PC-3 (cell line): ENCODE measurements at regions not wholly inside any gene's neighbourhood (a gene's known extent, or its start where the extent isn't known, plus 50 kb on each side); places are given as distances from the start of the nearest gene placed in this dataset.

Experiments used
- ATAC-seq: fragments of 200-7000 bp; cut with Tn5 transposase; 2 replicates; pipeline ENCODE4 v1.9.1; 2020; ENCODE audit warnings: mild to moderate bottlenecking, moderate library complexity
- BruUV-seq: library from RNA; stranded (reverse); fragments of 400-500 nt; replicated peaks from 2 replicates; lab custom pipeline; 2021; lab: Mats Ljungman, UMichigan
- CTCF ChIA-PET: fragments of 300-600 bp; sonication (Branson Sonifier 250); formaldehyde crosslinking; loops from one replicate; lab custom pipeline; 2022; ENCODE audit warnings: antibody characterized with exemption; lab: Charles Lee
- POLR2A ChIA-PET: fragments of 300-600 bp; sonication (Branson Sonifier 250); formaldehyde crosslinking; loops from one replicate; lab custom pipeline; 2022; ENCODE audit warnings: antibody characterized with exemption; ENCODE audit not compliant: unreplicated experiment; lab: Charles Lee
- DNase-seq: peaks from one replicate; pipeline ENCODE4 v3.0.0-alpha.2; 2015
- H2AFZ ChIP-seq: fragments of 300-600 bp; sonication (generic); 2 replicates; pipeline ENCODE4 v1.6.0; 2016; ENCODE audit warnings: antibody characterized with exemption, low read length
- H3F3A ChIP-seq: fragments of 300-600 bp; sonication (generic); one replicate; pipeline ENCODE4 v1.6.0; 2017; ENCODE audit warnings: antibody characterized with exemption, low read length, control low read depth, mild to moderate bottlenecking; ENCODE audit not compliant: unreplicated experiment
- H3K27ac ChIP-seq: fragments of 300-600 bp; sonication (generic); 2 replicates; pipeline ENCODE4 v1.5.1; 2016; ENCODE audit warnings: mild to moderate bottlenecking, low read length
- H3K27me3 ChIP-seq: fragments of 300-600 bp; sonication (generic); 2 replicates; pipeline ENCODE4 v1.6.1; 2016; ENCODE audit warnings: low read length, mixed read lengths
- H3K36me3 ChIP-seq: fragments of 300-600 bp; sonication (generic); 2 replicates; pipeline ENCODE4 v1.6.1; 2016; ENCODE audit warnings: low read depth, mixed run types, low read length, mixed read lengths
- H3K4me1 ChIP-seq: fragments of 300-600 bp; sonication (generic); 2 replicates; pipeline ENCODE4 v1.5.1; 2016; ENCODE audit warnings: low read length; ENCODE audit not compliant: insufficient read depth
- H3K4me2 ChIP-seq: fragments of 300-600 bp; sonication (generic); 2 replicates; pipeline ENCODE4 v1.6.0; 2016; ENCODE audit warnings: low read length
- H3K4me3 ChIP-seq: fragments of 300-600 bp; sonication (generic); 2 replicates; pipeline ENCODE4 v1.5.1; 2016; ENCODE audit warnings: mild to moderate bottlenecking, low read length, mixed read lengths
- H3K79me2 ChIP-seq: fragments of 300-600 bp; sonication (generic); 2 replicates; pipeline ENCODE4 v1.6.1; 2017; ENCODE audit warnings: low read length, mixed read lengths
- H3K9ac ChIP-seq: fragments of 300-600 bp; sonication (generic); 2 replicates; pipeline ENCODE4 v1.6.0; 2016; ENCODE audit warnings: mild to moderate bottlenecking, low read length
- H3K9me2 ChIP-seq: fragments of 300-600 bp; sonication (generic); replicated peaks from 2 replicates; pipeline ENCODE4 v1.6.1; 2016; ENCODE audit warnings: mixed run types, low read length, mixed read lengths
- H3K9me3 ChIP-seq: fragments of 300-600 bp; sonication (generic); 2 replicates; pipeline ENCODE4 v1.6.1; 2016; ENCODE audit warnings: low read length, mixed read lengths
- H4K20me1 ChIP-seq: fragments of 300-600 bp; sonication (generic); 2 replicates; pipeline ENCODE4 v1.6.1; 2016; ENCODE audit warnings: low read length, mixed read lengths
- CTCF ChIP-seq: fragments of 300-600 bp; sonication (generic); conservative IDR thresholded peaks from 2 replicates; pipeline ENCODE4 v1.5.1; 2017; ENCODE audit warnings: antibody characterized with exemption, low read depth, mild to moderate bottlenecking, low read length
- EZH2 ChIP-seq: fragments of 300-600 bp; sonication (generic); IDR thresholded peaks from one replicate; pipeline ENCODE4 v1.6.1; 2017; ENCODE audit warnings: antibody characterized with exemption, mild to moderate bottlenecking, low read length; ENCODE audit not compliant: unreplicated experiment
- EZH2phosphoT487 ChIP-seq: fragments of 300-600 bp; sonication (generic); IDR thresholded peaks from 2 replicates; pipeline ENCODE4 v1.6.1; 2018; ENCODE audit warnings: mild to moderate bottlenecking, antibody characterized with exemption, low read length, borderline replicate concordance
- intact Hi-C: fragments of 100-400 bp; cut with micrococcal nuclease; formaldehyde crosslinking; loops from 2 replicates; pipeline ENCODE4 v1.9.0; 2023

- no peaks in the 10 kb centered on the region for H3K27me3 ChIP-seq
- H3F3A ChIP-seq, result no peaks in the 10 kb centered on the region
- intact Hi-C loops, result loop anchor here (10.0 kb wide), 1 partner anchor 473 kb away; no protein-coding TSS in a partner anchor
- no peaks in the 10 kb centered on the region for H3K9me3 ChIP-seq
- H3K9me2 ChIP-seq, result no peaks in the 10 kb centered on the region
- no peaks in the 10 kb centered on the region for H3K79me2 ChIP-seq
- DNase-seq (no peak), ATAC-seq (no peak)
- TF ChIP-seq EZH2phosphoT487, result no peak
- TF ChIP-seq EZH2, result no peak
- TF ChIP-seq CTCF, result no peak
- H3K4me1 ChIP-seq, result peaks cover 9% of the 10 kb centered on the region; the same call in 1 of the 2 replicates
- no peak overlapping the region for H3K4me3 ChIP-seq
- no peaks in the 10 kb centered on the region for H4K20me1 ChIP-seq
- no peak overlapping the region for H3K27ac ChIP-seq
- H2AFZ ChIP-seq, result no peak overlapping the region
- H3K9ac ChIP-seq, result no peak overlapping the region
- ChIA-PET POLR2A (no interaction called here), CTCF (no interaction called here)
- no TSS peak for BruUV-seq
- H3K36me3 ChIP-seq, result no peaks in the 10 kb centered on the region
- H3K4me2 ChIP-seq, result no peak overlapping the region
These were observed 85.3 kb downstream of the RPLP1 start for GRCh38 chr15:69537901-69538300.

- DNase-seq (no peak), ATAC-seq (no peak)
- no peaks in the 10 kb centered on the region for H3K27me3 ChIP-seq
- TF ChIP-seq CTCF (no peak), EZH2phosphoT487 (no peak), EZH2 (no peak)
- BruUV-seq, result no TSS peak
- H3K4me3 ChIP-seq, result no peak overlapping the region
- CTCF ChIA-PET, result no interaction called here
- no peak overlapping the region for H3K9ac ChIP-seq
- H2AFZ ChIP-seq, result no peak overlapping the region
- H3K27ac ChIP-seq, result no peak overlapping the region
- no peaks in the 10 kb centered on the region for H3K36me3 ChIP-seq
- no peaks in the 10 kb centered on the region for H3K9me2 ChIP-seq
- H3K9me3 ChIP-seq, result no peaks in the 10 kb centered on the region
- H3K79me2 ChIP-seq, result no peaks in the 10 kb centered on the region
- no peaks in the 10 kb centered on the region for H4K20me1 ChIP-seq
- intact Hi-C loops, result loop anchor here (10.0 kb wide), 1 partner anchor 474 kb away; no protein-coding TSS in a partner anchor
- H3K4me1 ChIP-seq, result peaks cover 9% of the 10 kb centered on the region; the same call in 1 of the 2 replicates
- H3F3A ChIP-seq, result no peaks in the 10 kb centered on the region
- POLR2A ChIA-PET, result no interaction called here
- H3K4me2 ChIP-seq, result no peak overlapping the region
These were observed 85.8 kb downstream of the RPLP1 start for GRCh38 chr15:69538379-69538778.

GRCh38 chr15:69539345-69539744 is 86.7 kb downstream of the RPLP1 start:
- Histone ChIP-seq H2AFZ (no peak overlapping the region), H4K20me1 (no peaks in the 10 kb centered on the region), H3K9me2 (no peaks in the 10 kb centered on the region), H3K36me3 (no peaks in the 10 kb centered on the region), H3K27me3 (no peaks in the 10 kb centered on the region), H3K9me3 (no peaks in the 10 kb centered on the region), H3K9ac (no peak overlapping the region), H3K79me2 (no peaks in the 10 kb centered on the region), H3K4me3 (no peak overlapping the region), H3K4me2 (no peak overlapping the region), H3K27ac (no peak overlapping the region), H3K4me1 (peaks cover 9% of the 10 kb centered on the region; the same call in 1 of the 2 replicates), H3F3A (no peaks in the 10 kb centered on the region)
- DNase-seq (no peak), ATAC-seq (no peak)
- POLR2A ChIA-PET, result no interaction called here
- intact Hi-C loops, result loop anchor here (10.0 kb wide), 1 partner anchor 475 kb away; no protein-coding TSS in a partner anchor
- CTCF ChIA-PET, result no interaction called here
- TF ChIP-seq EZH2phosphoT487, result no peak
- no peak for TF ChIP-seq CTCF
- TF ChIP-seq EZH2, result no peak
- BruUV-seq, result no TSS peak
